ENCODE measurements at regions not wholly inside any gene's neighbourhood (a gene's known extent, or its start where the extent isn't known, plus 50 kb on each side); places are given as distances from the start of the nearest gene placed in this dataset.
"Not testable (repeated sequence)": the region's sequence is repeated elsewhere in the genome, so short reads cannot be mapped to it uniquely, and the experiment has no call there.

GRCh38 chr13:91228108-91228507 is 119.4 kb upstream of the MIR17HG start:
- DNase-seq (ENCODE audit: low read depth): no peak

DNA sequence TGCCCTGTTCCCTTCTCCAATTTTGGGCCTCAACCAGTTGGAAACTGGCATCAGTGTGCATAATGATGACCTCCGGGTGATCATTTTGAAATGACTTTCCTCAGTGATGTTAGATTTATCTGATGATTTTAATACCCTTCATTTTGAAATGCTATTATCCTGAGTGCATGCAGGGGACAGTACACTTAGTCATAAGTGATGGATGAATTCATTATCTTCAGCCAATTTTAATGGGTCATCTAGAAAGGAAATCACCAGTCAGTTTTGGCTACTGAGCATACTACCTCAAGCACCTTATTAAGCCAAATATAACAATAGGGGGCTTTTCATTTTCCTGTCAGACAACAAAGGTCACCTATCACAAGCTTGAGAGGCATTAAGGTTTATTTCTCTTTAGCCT is 118.5 kb upstream of the MIR17HG start:
- no peak for DNase-seq (ENCODE audit: low read depth)

- DNase-seq (ENCODE audit: low read depth): no peak
These were observed 114.8 kb upstream of the MIR17HG start for GRCh38 chr13:91232716-91233115.

- DNase-seq (ENCODE audit: low read depth): no peak
These were observed 114.2 kb upstream of the MIR17HG start for GRCh38 chr13:91233291-91233690.

- no peak for DNase-seq (ENCODE audit: low read depth)
These were observed 111.3 kb upstream of the MIR17HG start for GRCh38 chr13:91236182-91236581.

- no peak for DNase-seq (ENCODE audit: low read depth)
These were observed 110.6 kb upstream of the MIR17HG start for GRCh38 chr13:91236921-91237320.

DNA sequence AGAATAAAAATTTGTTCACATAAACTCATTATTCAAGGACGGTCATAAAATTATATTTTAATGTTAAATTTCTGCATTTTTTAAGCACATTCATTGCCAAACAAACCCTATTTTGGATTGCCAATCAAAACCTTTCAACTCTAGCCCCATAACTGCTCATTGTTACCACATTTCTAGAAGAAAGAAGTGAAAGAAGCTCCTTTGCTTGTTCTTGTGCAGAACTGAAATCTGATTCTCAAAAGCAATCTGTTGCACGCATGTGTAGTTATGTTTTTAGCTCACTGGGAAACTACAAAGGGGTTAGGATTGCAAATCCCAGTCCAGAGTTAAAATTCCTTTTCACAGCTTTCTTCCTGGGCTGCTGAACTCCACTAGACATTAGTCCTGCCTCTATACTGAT is 109.5 kb upstream of the MIR17HG start:
- DNase-seq (ENCODE audit: low read depth): no peak

DNA sequence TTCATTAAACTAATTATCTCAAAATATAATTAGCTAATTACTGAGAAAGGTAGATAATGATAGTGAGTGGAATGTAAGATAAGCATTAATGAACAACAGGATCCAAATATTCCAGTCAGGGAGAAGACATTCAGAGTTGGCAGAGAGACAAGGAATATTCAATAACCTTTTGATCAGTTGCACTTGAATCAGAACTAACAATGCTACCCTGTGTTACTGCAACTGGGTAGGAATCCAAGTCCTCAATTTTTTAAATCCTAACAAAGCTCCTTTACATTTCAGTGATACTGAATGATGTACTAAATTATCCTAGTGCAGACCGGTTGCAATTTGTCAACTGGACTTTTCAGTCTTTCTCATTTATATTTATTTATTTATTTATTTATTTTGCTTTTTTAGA is 107.1 kb upstream of the MIR17HG start:
- no peak for DNase-seq (ENCODE audit: low read depth)

- DNase-seq (ENCODE audit: low read depth): no peak
These were observed 106.1 kb upstream of the MIR17HG start for GRCh38 chr13:91241221-91241933.

DNA sequence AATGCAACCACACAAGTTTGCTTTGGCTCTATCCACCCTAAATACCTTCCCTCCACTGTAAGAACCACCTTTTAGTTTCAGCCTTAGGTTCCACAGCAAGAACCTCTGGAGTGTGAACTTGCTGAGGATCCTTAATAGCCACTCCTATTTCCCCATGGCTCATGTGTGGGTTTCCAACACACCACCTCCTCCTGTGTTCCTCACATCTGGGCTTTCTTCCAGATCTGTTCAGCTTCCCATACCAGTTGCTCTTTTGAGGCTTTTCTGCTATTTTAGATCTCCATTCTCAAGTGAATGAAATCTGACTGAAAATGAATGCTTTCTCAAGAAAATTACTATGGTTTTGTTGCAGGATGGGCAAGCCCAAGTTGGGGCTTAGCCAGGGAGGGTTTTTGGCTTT is 104.8 kb upstream of the MIR17HG start:
- no peak for DNase-seq (ENCODE audit: low read depth)

DNA sequence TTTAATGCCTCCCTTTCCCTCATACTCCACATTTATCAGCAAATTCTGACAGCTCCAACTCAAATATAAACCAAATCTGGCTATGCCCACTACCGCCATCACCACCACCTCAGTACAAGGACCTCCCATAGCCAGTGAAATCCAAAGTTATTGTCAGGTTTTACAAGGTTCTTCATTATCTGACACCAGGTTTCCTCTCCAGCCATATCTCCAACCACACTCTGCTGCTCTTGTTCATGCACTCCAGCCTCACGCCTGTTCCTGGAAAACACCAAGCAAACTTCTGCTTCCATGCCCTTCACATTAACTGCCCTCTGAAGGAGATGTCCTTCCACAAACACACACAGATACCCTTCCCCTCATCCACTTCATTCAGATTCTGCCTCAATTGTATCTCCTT is 102.2 kb upstream of the MIR17HG start:
- no peak for DNase-seq (ENCODE audit: low read depth)

DNA sequence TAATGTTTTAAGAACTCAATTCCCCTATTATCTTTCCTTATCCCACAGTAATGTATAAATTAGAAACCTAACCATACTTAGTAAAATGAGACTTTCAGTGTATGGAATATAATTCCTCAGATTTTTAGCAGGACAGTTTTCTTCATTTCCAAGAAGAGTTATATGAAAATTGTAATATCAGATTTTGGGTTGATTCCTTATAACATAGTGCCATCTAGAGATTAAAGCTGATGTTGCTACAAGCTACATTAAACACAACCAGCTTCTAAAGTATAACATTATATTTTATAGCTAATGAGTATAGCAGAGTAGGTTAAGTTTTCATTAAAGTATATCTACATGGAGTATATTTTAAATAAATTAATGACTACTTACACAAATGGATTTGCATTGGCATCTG is 99.7 kb upstream of the MIR17HG start:
- DNase-seq (ENCODE audit: low read depth): no peak

DNA sequence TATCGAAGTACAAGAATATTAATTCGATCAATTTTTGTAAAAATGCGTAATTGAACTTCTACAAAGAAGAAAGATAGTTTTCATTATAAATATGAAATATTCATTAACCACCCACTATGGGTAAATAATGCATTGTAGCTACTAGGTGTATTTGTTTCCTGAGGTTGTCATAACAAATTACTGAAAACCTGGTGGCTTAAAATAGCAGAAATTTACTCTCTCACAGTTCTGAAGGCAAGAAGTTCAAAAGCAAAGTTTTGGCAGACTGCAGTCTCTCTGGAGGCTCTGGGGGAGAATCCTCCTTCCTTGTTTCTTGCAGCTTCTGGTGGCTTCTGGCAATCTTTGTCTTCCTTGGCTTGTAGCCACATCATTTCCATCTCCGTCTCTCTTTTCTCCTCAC is 99.2 kb upstream of the MIR17HG start:
- DNase-seq (ENCODE audit: low read depth): no peak

DNA sequence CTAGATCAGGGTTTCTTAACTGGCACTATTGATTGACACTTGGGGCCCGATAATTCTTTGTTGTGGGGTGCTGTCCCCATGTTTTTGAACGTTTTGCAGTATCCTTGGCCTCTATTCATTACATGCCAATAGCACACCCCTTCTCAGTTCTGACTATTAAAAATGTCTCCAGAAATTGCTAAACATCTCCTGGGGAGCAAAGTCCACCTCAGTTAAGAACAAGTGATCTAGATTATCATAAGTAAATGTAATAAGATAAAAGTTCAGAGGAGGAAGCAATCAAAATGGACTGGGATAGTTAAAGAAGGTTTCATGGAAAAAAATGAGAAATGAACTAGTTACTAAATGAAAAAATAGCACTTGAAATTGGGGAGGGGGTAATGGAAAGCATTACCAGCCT is 98.1 kb upstream of the MIR17HG start:
- no peak for DNase-seq (ENCODE audit: low read depth)

DNA sequence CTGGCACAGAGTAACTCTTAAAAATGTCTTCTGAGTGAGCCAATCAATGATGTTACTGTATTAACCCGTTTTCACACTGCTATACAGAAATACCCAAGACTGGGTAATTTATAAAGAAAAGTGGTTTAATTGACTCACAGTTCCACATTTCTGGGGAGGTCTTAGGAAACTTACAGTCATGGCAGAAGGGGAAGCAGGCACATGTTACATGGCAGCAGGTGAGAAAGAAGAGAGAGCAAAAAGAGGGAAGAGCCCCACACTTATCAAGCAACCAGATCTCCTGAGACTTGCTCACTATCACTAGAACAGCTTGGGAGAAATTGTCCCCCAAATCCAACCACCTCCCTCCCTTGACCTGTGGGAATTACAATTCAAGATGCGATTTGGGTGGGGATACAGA is 97.6 kb upstream of the MIR17HG start:
- DNase-seq (ENCODE audit: low read depth): no peak

DNA sequence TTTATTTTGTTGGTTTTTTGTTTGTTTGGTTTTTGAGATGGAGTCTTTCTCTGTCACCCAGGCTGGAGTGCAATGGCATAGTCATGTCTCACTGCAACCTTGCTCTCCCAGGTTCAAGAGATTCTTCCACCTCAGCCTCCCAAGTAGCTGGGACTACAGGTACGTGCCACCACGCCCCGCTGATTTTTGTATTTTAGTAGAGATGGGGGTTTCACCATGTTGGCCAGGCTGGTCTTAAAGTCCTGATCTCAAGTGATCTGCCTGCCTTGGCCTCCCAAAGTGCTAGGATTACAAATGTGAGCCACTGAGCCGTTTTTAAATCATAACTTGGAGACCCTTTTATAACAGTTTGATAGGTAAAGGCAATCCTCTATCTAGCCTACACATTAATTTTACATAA is 95.9 kb upstream of the MIR17HG start:
- not testable (repeated sequence) for DNase-seq (ENCODE audit: low read depth)

- no peak for DNase-seq (ENCODE audit: low read depth)
These were observed 83.0 kb upstream of the MIR17HG start for GRCh38 chr13:91264484-91264883.

- no peak for DNase-seq (ENCODE audit: low read depth)
These were observed 78.2 kb upstream of the MIR17HG start for GRCh38 chr13:91269237-91269636.

- DNase-seq (ENCODE audit: low read depth): no peak
These were observed 77.5 kb upstream of the MIR17HG start for GRCh38 chr13:91270031-91270430.

GRCh38 chr13:91272235-91272777 is 75.2 kb upstream of the MIR17HG start:
- no peak for DNase-seq (ENCODE audit: low read depth)

DNA sequence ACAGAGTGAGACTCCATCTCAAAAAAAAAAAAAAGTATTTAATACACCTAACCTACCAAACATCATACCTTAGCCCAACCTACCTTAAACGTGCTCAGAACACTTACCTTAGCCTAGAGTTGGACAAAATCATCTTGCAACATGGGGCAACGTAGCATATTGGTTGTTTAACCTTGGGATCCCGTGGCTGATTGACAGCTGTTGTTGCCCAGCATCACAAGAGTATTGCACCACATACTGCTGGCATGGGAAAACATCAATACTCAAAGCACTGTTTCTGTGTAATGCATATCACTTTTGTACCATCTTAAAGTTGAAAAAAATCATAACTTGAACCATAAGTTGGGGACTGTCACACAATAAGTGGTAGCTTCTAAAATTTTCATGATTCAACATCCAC is 73.8 kb upstream of the MIR17HG start:
- DNase-seq (ENCODE audit: low read depth): no peak

GRCh38 chr13:91277013-91277676 is 70.3 kb upstream of the MIR17HG start:
- DNase-seq (ENCODE audit: low read depth): no peak

GRCh38 chr13:91278291-91278690 is 69.2 kb upstream of the MIR17HG start:
- DNase-seq (ENCODE audit: low read depth): no peak

- DNase-seq (ENCODE audit: low read depth): no peak
These were observed 68.6 kb upstream of the MIR17HG start for GRCh38 chr13:91278888-91279287.

Data from activated T-helper 1 cell treated with Interleukin-2 at 50 U/mL for 16 hours (primary cell).